ENCODE measurements at regions not wholly inside any gene's neighbourhood (a gene's known extent, or its start where the extent isn't known, plus 50 kb on each side); places are given as distances from the start of the nearest gene placed in this dataset.

DNA sequence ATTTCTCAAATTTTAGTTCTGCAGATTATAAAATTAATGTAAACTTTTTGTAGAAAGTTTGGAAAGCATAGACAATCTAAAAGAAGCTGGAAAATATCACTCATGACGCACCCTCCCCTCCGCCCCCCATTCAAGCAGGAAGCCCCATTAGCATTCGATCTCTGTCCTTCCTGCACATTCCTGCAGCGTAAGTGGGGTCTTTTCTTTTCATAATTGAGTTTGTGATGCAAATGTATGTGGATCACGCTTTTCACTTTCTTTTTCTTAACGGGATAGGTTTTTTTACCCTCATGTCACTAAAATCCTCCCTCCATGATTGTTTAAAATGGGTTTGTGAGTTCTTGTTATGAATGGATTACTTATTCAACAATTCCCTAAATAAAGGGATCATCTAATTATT lies 181.7 kb upstream of the HDAC4 start:
- TF ChIP-seq EZH2 (IDR thresholded peaks at IDR 0.05; ENCODE audit: low read length) = no peak
- TF ChIP-seq, protein P1, sequence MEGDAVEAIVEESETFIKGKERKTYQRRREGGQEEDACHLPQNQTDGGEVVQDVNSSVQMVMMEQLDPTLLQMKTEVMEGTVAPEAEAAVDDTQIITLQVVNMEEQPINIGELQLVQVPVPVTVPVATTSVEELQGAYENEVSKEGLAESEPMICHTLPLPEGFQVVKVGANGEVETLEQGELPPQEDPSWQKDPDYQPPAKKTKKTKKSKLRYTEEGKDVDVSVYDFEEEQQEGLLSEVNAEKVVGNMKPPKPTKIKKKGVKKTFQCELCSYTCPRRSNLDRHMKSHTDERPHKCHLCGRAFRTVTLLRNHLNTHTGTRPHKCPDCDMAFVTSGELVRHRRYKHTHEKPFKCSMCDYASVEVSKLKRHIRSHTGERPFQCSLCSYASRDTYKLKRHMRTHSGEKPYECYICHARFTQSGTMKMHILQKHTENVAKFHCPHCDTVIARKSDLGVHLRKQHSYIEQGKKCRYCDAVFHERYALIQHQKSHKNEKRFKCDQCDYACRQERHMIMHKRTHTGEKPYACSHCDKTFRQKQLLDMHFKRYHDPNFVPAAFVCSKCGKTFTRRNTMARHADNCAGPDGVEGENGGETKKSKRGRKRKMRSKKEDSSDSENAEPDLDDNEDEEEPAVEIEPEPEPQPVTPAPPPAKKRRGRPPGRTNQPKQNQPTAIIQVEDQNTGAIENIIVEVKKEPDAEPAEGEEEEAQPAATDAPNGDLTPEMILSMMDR (optimal IDR thresholded peaks at IDR 0.05 in 1 of 3, IDR thresholded peaks at IDR 0.05 in 1 of 3, conservative IDR thresholded peaks at IDR 0.05 in 1 of 3; ENCODE audit: extremely low read depth in 1 of 3, insufficient read depth in 2 of 3, low read length in 3 of 3) = no peak

Data from keratinocyte (primary cell).